Hepatocyte (in vitro differentiated cells): ENCODE measurements at regions not wholly inside any gene's neighbourhood (a gene's known extent, or its start where the extent isn't known, plus 50 kb on each side); places are given as distances from the start of the nearest gene placed in this dataset.

ENCODE experiments used
- EZH2 ChIP-seq: fragments of 200-600 bp; sonication (generic); IDR thresholded peaks from 2 replicates; pipeline ENCODE4 v1.6.1; 2016; ENCODE audit warnings: antibody characterized with exemption, mild to moderate bottlenecking, borderline replicate concordance
- EZH2phosphoT487 ChIP-seq: fragments of 200-600 bp; sonication (generic); IDR thresholded peaks from one replicate; pipeline ENCODE4 v1.6.1; 2018; ENCODE audit warnings: antibody characterized with exemption, mild to moderate bottlenecking, low read depth, moderate library complexity; ENCODE audit not compliant: unreplicated experiment, severe bottlenecking
- TF ChIP-seq, protein P1 (sequence below): fragments of 200-600 bp; sonication (generic); IDR thresholded peaks from 2 replicates; pipeline ENCODE4 v1.5.1; 2016; ENCODE audit warnings: antibody characterized with exemption, mild to moderate bottlenecking; ENCODE audit not compliant: poor library complexity

DNA sequence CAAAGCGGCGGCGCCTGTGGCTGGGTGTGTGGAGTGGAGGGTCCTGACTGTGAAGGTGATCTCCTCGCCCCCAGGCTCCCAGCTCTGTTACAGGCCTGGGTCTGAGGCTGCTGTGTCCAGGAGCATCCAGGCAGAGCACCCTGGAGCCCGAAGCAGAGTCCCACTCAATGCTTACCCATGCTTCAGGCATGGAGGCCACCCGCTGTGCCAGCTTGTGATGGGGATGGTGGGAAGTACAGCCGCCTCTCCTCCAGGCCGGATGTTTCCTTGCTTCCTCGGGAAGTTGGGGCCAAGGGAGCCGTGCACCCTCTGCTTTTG is 255.9 kb upstream of the IRX1 start:
- TF ChIP-seq, protein P1, sequence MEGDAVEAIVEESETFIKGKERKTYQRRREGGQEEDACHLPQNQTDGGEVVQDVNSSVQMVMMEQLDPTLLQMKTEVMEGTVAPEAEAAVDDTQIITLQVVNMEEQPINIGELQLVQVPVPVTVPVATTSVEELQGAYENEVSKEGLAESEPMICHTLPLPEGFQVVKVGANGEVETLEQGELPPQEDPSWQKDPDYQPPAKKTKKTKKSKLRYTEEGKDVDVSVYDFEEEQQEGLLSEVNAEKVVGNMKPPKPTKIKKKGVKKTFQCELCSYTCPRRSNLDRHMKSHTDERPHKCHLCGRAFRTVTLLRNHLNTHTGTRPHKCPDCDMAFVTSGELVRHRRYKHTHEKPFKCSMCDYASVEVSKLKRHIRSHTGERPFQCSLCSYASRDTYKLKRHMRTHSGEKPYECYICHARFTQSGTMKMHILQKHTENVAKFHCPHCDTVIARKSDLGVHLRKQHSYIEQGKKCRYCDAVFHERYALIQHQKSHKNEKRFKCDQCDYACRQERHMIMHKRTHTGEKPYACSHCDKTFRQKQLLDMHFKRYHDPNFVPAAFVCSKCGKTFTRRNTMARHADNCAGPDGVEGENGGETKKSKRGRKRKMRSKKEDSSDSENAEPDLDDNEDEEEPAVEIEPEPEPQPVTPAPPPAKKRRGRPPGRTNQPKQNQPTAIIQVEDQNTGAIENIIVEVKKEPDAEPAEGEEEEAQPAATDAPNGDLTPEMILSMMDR, result no peak
- TF ChIP-seq EZH2 (no peak), EZH2phosphoT487 (no peak)
